Stimulated activated CD4-positive, alpha-beta T cell treated with anti-CD3 and anti-CD28 coated beads, Interleukin-2, amount 100 ng/mL, for 48 hours (primary cell): ENCODE measurements at regions not wholly inside any gene's neighbourhood (a gene's known extent, or its start where the extent isn't known, plus 50 kb on each side); places are given as distances from the start of the nearest gene placed in this dataset.

Experiments
- DNase-seq, 2 donors: peaks; one replicate each; pipeline ENCODE4 v3.0.0-alpha.2; 2020

GRCh38 chr9:87824216-87824875 lies 58.3 kb upstream of the SPATA31E1 start:
- DNase-seq = no peak

- no peak for DNase-seq
These were observed 57.8 kb upstream of the SPATA31E1 start for GRCh38 chr9:87824886-87825285.

GRCh38 chr9:87826331-87826730 lies 56.3 kb upstream of the SPATA31E1 start:
- no peak for DNase-seq

- no peak for DNase-seq
These were observed 55.3 kb upstream of the SPATA31E1 start for GRCh38 chr9:87827341-87827740.

- no peak for DNase-seq
These were observed 52.9 kb upstream of the SPATA31E1 start for GRCh38 chr9:87829756-87830155.

GRCh38 chr9:87830446-87830845 lies 52.2 kb upstream of the SPATA31E1 start:
- no peak for DNase-seq

GRCh38 chr9:87831159-87831558 lies 51.5 kb upstream of the SPATA31E1 start:
- no peak for DNase-seq
